ENCODE measurements at regions not wholly inside any gene's neighbourhood (a gene's known extent, or its start where the extent isn't known, plus 50 kb on each side); places are given as distances from the start of the nearest gene placed in this dataset.

DNA sequence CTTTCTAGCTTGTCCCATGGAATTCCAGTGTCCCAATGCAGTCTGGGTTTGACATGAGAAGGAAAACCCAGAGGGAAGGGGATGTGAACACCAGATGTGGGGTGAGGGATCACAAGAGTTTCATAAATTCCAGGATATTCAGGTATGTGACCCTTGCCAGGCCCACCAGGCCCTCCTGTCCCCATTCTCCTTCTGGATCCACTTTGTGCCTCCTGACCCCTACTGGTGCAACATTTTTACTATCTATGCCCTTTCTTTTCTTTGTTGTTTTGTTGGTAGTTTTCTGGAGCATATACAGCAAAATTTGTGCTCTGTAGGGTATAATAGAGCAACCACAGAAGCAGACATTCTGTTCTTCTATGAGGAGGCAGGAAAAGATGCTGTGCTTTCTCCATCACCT is 597.0 kb upstream of the GRAMD2B start:
- Mint-ChIP-seq H3K4me3 (no peak overlapping the region), H3K27me3 (ENCODE audit: low read depth) (peaks cover 2% of the 10 kb centered on the region), H3K9me3 (peaks cover 6% of the 10 kb centered on the region), H3K4me1 (no peaks in the 10 kb centered on the region), H3K36me3 (peaks cover 2% of the 10 kb centered on the region), H3K27ac (no peak overlapping the region)
- TF ChIP-seq CTCF (IDR thresholded peaks at IDR 0.05; ENCODE audit: unreplicated experiment), result no peak
- DNase-seq (ENCODE audit: low spot score in 2 of 2, unreplicated experiment in 2 of 2), result no peak

- no peak for TF ChIP-seq CTCF (IDR thresholded peaks at IDR 0.05; ENCODE audit: unreplicated experiment)
- DNase-seq (ENCODE audit: low spot score in 2 of 2, unreplicated experiment in 2 of 2), result no peak
- Mint-ChIP-seq H3K27me3 (ENCODE audit: low read depth) (peaks cover 2% of the 10 kb centered on the region), H3K4me3 (no peak overlapping the region), H3K36me3 (peaks cover 2% of the 10 kb centered on the region), H3K9me3 (peaks cover 11% of the 10 kb centered on the region), H3K4me1 (peaks cover under 1% of the 10 kb centered on the region), H3K27ac (no peak overlapping the region)
Measured at GRCh38 chr5:125829349-125829748, 593.9 kb upstream of the GRAMD2B start.

- Mint-ChIP-seq H3K36me3 (peaks cover 2% of the 10 kb centered on the region), H3K9me3 (peaks cover 11% of the 10 kb centered on the region)
- TF ChIP-seq CTCF (IDR thresholded peaks at IDR 0.05; ENCODE audit: unreplicated experiment), result no peak
Measured at GRCh38 chr5:125833398-125833797, 589.8 kb upstream of the GRAMD2B start.

DNA sequence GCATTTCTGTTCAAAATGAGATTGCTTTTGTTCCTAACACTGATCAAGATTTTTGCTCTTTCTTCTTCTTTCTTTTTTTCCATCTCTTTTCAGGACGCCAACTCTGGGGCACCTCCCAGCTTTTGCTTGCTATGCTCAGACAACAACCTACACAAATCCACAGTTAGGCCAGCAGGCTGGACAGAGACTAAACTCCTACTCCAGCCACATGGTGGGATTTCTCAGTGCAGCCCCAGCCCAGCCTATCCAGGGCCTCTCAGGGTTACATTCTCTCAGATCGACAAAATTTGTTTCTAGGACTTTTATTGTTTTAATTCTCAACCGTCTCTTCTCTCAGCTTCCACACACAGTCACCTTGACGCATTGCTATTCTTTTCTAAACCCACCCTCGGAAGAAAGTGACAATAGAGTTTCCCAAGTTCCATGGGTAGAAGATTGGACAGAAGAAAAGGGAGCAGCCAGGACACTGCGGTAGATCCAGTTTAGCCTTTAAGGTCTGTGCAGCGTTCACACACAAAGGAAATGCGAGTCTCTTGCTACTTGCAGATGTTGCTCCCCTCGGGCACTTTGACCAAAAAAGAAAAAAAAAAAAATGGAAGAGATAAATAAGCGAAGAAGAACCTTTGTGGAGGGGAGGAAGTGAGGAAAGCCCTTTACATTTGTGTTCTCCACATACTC is 588.6 kb upstream of the GRAMD2B start:
- H3K4me1 Mint-ChIP-seq, result peaks cover 23% of the 10 kb centered on the region
- no peak for TF ChIP-seq CTCF (IDR thresholded peaks at IDR 0.05; ENCODE audit: unreplicated experiment)
- no peak for DNase-seq (ENCODE audit: low spot score in 2 of 2, unreplicated experiment in 2 of 2)
- H3K9me3 Mint-ChIP-seq, result peaks cover 11% of the 10 kb centered on the region
- H3K27me3 Mint-ChIP-seq (ENCODE audit: low read depth), result no peaks in the 10 kb centered on the region
- H3K36me3 Mint-ChIP-seq, result peaks cover 2% of the 10 kb centered on the region
- no peak overlapping the region for H3K4me3 Mint-ChIP-seq
- no peak overlapping the region for H3K27ac Mint-ChIP-seq

More at GRCh38 chr5:125833398-125833797, 589.8 kb upstream of the GRAMD2B start:
- no peak for DNase-seq (ENCODE audit: low spot score in 2 of 2, unreplicated experiment in 2 of 2)
- peaks cover 23% of the 10 kb centered on the region for H3K4me1 Mint-ChIP-seq
- H3K4me3 Mint-ChIP-seq, result no peak overlapping the region
- H3K27me3 Mint-ChIP-seq (ENCODE audit: low read depth), result no peaks in the 10 kb centered on the region
- no peak overlapping the region for H3K27ac Mint-ChIP-seq

DNA sequence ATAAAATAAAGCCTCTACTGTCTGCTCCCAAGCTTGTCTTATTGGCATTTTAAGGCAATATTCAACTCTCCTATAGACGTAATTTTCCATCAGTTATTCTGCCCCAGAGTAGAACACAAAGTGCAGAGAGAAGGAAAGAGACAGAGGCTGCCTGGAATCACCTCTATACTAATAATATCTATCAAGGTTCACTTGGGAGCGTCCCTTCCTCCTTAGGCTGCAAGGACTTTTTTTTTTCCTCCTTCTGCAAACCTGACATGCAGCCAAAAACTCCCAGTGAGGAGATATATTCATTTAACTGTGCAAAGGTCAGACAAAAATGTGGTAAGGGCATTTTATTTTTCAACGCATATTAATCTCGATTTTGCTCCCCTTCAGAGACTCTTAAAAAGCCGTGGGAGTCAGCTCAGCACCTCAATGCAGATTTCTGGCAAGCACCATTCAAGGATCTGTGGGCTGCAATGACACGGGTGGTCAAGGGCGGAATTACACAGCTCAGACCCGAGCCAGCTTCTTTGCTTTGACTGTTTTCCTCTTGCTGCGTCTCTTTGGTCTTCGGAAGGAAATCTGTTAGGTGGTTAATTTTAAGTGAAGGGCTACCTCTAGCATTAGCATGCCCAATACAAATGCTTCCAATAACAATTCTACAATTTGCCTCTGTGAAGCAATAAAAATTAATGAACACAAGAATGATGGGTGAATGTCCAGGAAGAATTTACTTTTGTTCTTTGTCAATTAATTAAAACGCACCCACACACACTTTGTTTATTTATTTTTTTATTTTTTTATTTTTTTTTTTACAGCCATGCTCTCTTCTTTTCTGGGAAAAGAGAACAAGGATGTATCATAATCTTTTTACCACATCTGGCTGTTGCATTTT is 587.7 kb upstream of the GRAMD2B start:
- Mint-ChIP-seq H3K4me1 (peaks cover 23% of the 10 kb centered on the region), H3K27me3 (ENCODE audit: low read depth) (peaks cover 2% of the 10 kb centered on the region), H3K9me3 (peaks cover 11% of the 10 kb centered on the region), H3K4me3 (peak overlapping the region; percentile 17), H3K36me3 (peaks cover 2% of the 10 kb centered on the region), H3K27ac (no peak overlapping the region)
- peak in 1 of 2 experiments; percentile 45 for DNase-seq (ENCODE audit: low spot score in 2 of 2, unreplicated experiment in 2 of 2)
- peak; percentile 69 for TF ChIP-seq CTCF (IDR thresholded peaks at IDR 0.05; ENCODE audit: unreplicated experiment)
